ENCODE measurements at regions not wholly inside any gene's neighbourhood (a gene's known extent, or its start where the extent isn't known, plus 50 kb on each side); places are given as distances from the start of the nearest gene placed in this dataset.

DNA sequence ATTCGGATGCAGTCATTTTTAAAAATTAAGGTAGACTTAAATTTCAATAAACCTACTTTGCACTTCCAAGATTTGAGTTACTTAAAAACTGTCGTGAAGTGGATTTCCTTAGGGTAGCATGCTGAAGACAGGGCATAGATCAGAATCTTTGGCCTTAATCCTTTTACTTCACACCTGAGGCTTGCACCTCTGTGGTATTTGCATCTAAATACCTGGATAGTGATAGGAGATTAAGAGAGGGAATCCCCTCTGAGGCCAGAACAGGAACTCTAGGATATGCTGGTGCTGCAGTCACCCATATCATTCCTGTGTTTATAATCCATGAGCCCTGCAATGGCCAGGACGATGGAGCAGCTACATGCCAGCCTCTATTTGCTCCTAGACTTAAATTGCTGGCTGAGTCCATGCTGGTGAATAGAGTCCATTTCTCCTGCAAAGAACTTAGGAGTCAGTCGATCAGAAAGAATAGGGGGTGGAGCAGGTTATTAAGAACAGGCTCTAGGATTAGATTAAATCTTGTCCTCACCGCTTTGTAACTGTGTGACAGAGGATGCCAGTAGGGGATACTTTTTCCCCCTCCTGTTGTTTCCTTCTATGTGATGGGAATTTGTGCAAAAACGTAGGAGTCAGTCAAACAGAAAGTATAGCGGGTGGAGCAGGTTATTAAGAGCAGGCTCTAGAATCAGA lies 333.6 kb downstream of the DUSP10 start:
- DNase-seq (ENCODE audit: low read depth): no peak
- H3K4me3 ChIP-seq (ENCODE audit: low read length): no peak overlapping the region
- TF ChIP-seq, protein P1, sequence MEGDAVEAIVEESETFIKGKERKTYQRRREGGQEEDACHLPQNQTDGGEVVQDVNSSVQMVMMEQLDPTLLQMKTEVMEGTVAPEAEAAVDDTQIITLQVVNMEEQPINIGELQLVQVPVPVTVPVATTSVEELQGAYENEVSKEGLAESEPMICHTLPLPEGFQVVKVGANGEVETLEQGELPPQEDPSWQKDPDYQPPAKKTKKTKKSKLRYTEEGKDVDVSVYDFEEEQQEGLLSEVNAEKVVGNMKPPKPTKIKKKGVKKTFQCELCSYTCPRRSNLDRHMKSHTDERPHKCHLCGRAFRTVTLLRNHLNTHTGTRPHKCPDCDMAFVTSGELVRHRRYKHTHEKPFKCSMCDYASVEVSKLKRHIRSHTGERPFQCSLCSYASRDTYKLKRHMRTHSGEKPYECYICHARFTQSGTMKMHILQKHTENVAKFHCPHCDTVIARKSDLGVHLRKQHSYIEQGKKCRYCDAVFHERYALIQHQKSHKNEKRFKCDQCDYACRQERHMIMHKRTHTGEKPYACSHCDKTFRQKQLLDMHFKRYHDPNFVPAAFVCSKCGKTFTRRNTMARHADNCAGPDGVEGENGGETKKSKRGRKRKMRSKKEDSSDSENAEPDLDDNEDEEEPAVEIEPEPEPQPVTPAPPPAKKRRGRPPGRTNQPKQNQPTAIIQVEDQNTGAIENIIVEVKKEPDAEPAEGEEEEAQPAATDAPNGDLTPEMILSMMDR (IDR thresholded peaks at IDR 0.05; ENCODE audit: insufficient read depth, low read depth, low read length, missing control alignments): no peak

DNA sequence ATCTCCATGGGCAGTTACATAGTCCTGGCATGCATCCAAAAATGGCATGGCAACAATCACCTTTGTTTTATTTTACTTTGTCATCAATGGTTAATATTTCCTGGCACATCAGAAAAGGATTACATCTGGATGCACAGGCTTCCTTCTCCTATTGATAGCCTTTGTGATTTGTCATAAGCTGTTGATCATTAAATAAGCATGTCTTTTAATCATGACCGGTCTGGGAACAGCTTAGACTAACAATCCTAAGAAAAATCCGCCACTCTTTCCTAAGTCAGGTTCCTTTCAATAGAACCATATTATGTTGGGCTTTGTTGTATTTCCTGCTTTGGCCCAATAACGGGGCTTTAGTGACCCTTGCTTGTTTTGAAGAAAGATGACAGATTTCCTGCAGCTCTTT lies 330.6 kb downstream of the DUSP10 start:
- DNase-seq (ENCODE audit: low read depth): no peak
- TF ChIP-seq, protein P1 (IDR thresholded peaks at IDR 0.05; ENCODE audit: insufficient read depth, low read depth, low read length, missing control alignments): no peak
- no peak overlapping the region for H3K4me3 ChIP-seq (ENCODE audit: low read length)

DNA sequence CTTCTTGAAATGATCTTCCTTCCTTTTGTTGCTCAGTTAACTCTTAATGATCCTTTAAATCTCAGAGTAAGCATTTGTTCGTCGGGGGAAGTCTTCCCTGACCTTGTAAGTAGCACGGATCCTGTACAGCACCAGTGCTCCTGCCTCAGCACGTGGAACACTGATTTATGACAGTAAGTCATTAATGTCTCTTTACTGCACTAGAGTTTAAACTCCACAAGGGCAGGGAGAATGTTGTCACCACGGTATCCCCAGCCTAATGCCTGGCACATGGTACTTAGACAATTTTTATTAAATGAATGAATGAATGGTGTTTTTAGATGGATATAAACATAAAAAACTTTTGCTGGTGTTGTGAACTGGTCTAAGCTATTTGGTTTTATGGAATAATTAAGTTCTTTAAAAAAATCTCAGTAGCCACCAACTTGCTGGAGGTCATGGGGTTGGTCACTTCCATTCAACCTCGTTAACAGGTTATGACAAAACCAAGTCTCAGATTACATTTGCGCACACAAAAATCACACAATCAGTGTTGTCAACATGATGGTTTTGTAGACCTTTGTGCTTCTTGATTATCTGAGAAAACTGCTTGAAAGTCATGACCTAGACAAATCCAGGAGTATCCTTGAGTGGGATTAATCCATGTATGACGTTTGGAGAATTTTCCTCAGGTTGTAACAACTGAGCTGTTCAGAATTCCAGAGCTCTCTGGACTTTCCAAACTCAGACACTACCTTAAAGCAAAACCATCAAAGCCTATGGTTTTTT lies 326.9 kb downstream of the DUSP10 start:
- H3K4me3 ChIP-seq (ENCODE audit: low read length): no peak overlapping the region
- DNase-seq (ENCODE audit: low read depth): no peak
- TF ChIP-seq, protein P1 (IDR thresholded peaks at IDR 0.05; ENCODE audit: insufficient read depth, low read depth, low read length, missing control alignments): no peak

DNA sequence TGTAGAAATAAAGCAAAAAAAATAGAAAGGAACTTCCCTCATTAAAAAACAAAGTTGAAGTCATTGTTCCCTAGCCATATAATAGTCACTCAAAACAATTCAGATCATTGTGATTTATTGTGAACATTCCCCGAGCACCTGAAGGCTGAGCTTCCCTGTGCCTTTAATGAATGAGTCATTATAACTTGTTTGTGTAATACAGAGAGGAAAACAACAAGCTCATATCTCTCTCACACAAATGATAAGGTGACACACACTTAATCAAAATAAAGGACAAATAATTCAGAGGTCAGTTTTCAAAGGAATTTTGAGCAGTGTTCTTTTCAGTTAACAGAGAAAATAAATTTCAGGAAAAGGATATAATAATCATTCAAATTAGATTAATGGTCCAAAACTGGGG lies 326.2 kb downstream of the DUSP10 start:
- TF ChIP-seq, protein P1 (IDR thresholded peaks at IDR 0.05; ENCODE audit: insufficient read depth, low read depth, low read length, missing control alignments): no peak
- peak; percentile 56 for DNase-seq (ENCODE audit: low read depth)
- no peak overlapping the region for H3K4me3 ChIP-seq (ENCODE audit: low read length)

DNA sequence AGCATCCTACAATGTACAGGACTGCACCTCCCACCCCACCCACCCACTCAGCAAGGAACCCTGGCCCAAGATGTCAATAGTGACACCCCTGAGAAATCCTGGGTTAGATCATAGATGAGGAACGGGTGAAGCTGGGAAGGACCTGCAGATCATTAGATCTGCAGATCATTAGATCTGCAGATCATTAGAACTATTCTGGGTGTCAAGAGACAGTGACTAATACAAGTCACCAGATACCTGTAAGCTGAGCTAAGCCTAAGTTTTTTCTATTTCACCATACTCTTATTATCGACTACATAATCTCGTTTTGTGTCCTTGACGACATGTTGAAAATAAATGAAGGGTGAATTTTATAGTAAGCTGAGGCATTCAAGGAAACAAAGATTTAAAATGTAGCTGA lies 325.7 kb downstream of the DUSP10 start:
- TF ChIP-seq, protein P1 (IDR thresholded peaks at IDR 0.05; ENCODE audit: insufficient read depth, low read depth, low read length, missing control alignments): no peak
- DNase-seq (ENCODE audit: low read depth): no peak
- H3K4me3 ChIP-seq (ENCODE audit: low read length): no peak overlapping the region

DNA sequence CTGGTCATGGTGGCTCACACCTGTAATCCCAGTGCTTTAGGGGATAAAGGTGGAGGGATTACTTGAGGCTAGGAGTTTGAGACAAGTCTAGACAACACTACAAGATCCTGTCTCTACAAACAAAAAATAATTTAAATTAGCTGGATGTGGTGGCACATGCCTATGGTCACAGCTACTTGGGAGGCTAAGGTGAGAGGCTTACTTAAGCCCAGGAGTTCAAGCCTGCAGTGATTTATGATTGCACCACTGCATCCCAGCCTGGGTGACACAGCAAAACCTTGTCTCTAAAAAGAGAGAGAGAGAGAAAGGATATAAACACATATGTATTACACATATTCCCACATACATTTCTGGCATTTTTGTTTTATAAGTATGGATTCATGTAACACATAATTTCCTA lies 325.2 kb downstream of the DUSP10 start:
- TF ChIP-seq, protein P1 (IDR thresholded peaks at IDR 0.05; ENCODE audit: insufficient read depth, low read depth, low read length, missing control alignments): no peak
- peak; percentile 71 for DNase-seq (ENCODE audit: low read depth)

More for the DNA sequence above, 325.2 kb downstream of the DUSP10 start:
- H3K4me3 ChIP-seq (ENCODE audit: low read length): no peak overlapping the region
